Fibroblast of pulmonary artery (primary cell): ENCODE measurements at regions not wholly inside any gene's neighbourhood (a gene's known extent, or its start where the extent isn't known, plus 50 kb on each side); places are given as distances from the start of the nearest gene placed in this dataset.

Experiments
- DNase-seq: peaks from one replicate; pipeline ENCODE4 v3.0.0-alpha.2; 2010; ENCODE audit warnings: low read depth
- H3K4me3 ChIP-seq: replicated peaks from 2 replicates; pipeline ENCODE4 v1.5.1; 2011; ENCODE audit warnings: low read depth, mild to moderate bottlenecking, control low read depth, low read length, moderate library complexity
- TF ChIP-seq, protein P1 (sequence below): IDR thresholded peaks from 2 replicates; pipeline ENCODE4 v1.5.1; 2011; ENCODE audit warnings: mild to moderate bottlenecking, control low read depth, low read length, inconsistent platforms; ENCODE audit errors: missing control alignments

DNA sequence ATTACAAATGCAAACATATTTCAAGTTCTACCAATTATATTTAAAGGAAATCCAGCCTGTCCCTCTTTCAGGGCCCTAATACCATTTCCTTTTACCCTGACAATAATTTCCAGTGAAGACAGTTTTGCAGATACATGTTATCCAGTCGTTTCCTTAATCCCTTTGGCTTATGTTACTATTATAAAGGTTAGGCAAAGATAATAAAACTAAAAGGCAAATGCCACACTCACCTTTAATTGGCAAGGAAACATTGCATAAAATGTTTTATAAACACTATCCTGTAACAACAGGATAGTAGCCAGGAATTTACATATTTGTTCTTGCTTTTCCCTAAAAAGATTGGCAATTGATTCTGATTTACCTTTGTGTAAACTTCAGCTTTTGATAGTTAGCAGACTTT lies 168.7 kb downstream of the AEBP2 start:
- no peak for DNase-seq
- no peak overlapping the region for H3K4me3 ChIP-seq
- TF ChIP-seq, protein P1, sequence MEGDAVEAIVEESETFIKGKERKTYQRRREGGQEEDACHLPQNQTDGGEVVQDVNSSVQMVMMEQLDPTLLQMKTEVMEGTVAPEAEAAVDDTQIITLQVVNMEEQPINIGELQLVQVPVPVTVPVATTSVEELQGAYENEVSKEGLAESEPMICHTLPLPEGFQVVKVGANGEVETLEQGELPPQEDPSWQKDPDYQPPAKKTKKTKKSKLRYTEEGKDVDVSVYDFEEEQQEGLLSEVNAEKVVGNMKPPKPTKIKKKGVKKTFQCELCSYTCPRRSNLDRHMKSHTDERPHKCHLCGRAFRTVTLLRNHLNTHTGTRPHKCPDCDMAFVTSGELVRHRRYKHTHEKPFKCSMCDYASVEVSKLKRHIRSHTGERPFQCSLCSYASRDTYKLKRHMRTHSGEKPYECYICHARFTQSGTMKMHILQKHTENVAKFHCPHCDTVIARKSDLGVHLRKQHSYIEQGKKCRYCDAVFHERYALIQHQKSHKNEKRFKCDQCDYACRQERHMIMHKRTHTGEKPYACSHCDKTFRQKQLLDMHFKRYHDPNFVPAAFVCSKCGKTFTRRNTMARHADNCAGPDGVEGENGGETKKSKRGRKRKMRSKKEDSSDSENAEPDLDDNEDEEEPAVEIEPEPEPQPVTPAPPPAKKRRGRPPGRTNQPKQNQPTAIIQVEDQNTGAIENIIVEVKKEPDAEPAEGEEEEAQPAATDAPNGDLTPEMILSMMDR, result no peak

DNA sequence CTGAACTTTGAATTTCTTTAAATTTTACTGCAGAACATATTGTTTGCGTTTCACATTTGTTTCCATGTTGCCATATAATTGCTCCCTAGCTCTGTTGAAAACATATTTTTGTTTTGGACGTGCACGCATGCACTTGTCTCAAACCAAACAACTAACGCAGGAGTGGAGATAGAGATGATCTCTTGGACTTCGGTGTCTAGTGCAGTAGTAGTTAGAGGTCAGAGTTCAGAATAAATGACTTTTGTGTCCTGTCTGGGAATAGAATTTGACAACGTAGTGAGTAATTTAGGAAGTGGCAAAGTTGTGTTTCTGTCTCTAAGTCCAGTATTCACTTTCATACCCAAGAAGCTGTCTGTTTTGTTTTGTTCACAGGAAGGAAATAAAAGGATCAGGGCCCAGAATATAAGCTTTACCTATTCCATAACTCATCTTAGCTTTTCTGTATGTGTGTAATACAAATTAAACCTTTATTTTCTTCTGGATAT lies 173.8 kb downstream of the AEBP2 start:
- no peak overlapping the region for H3K4me3 ChIP-seq
- no peak for DNase-seq
- TF ChIP-seq, protein P1, result no peak

DNA sequence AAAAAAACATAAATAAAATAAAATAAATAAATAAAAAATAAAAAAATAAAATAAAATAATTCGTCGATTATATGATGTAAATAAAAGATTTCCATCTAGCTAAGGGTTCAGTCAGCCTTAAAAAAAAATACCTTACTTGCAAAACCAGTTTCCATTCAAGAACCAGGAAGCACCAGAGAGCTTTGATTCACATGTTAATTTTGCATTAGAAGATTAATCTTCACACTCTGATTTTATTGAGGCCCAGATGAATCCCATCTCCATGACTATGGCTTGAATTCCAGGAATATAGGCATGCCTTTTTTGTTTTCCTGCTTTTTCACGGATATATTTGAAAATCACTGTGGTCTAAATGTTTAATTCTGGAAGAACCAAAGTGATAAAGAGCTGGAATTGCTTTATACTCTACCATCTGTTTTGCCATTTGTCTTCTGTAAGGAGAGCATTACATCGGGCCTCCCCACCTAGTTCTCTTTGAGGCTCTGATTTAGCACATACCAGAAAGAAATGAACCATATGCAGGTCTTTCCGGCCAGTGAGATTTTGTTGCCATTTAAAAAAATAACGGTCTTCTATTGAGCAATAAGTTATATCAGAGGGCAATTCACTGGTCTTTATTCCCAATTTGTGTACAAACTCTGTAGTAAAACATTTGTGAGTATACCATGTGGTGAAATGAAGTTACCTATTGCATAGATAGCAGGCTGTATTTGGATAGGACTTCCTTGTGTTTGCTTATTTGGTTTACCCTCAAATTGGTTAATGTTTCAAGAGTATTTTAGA lies 175.5 kb downstream of the AEBP2 start:
- DNase-seq, result no peak
- no peak overlapping the region for H3K4me3 ChIP-seq
- TF ChIP-seq, protein P1, result no peak

DNA sequence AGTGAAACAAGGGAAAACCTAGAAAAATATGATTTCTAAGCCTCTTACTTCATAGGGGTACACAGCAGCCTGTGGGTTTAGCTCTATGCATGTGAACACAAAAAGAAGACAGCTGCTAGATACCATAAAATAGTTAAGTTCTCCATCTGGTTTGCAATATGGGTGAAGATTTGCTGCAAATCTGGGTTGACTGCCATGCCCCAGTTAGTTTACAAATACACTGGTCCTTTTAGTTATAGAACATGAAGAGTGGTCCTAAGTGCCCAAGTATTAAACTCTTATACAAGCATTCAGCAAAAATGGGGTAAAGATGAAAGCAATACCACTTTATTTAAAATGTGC lies 176.1 kb downstream of the AEBP2 start:
- TF ChIP-seq, protein P1, result no peak
- H3K4me3 ChIP-seq, result no peak overlapping the region
- no peak for DNase-seq

GRCh38 chr12:19616781-19617180 lies 177.5 kb downstream of the AEBP2 start:
- no peak for DNase-seq
- TF ChIP-seq, protein P1, result no peak
- no peak overlapping the region for H3K4me3 ChIP-seq

- TF ChIP-seq, protein P1, result no peak
- no peak overlapping the region for H3K4me3 ChIP-seq
- peak; percentile 7 for DNase-seq
Measured at GRCh38 chr12:19620222-19620621, 180.9 kb downstream of the AEBP2 start.
